ENCODE measurements at regions not wholly inside any gene's neighbourhood (a gene's known extent, or its start where the extent isn't known, plus 50 kb on each side); places are given as distances from the start of the nearest gene placed in this dataset.

GRCh38 chr9:17927616-17928015, 348.8 kb downstream of the SH3GL2 start:
- TF ChIP-seq CTCF (conservative IDR thresholded peaks at IDR 0.05; ENCODE audit: low read depth, low read length) (no peak), MAZ (IDR thresholded peaks at IDR 0.05; ENCODE audit: borderline replicate concordance, low read depth, low read length) (no peak), USF2 (IDR thresholded peaks at IDR 0.05; ENCODE audit: low read depth, low read length) (no peak), BHLHE40 (IDR thresholded peaks at IDR 0.05; ENCODE audit: low read depth, low read length) (no peak), POLR2A (IDR thresholded peaks at IDR 0.05; ENCODE audit: low read depth, low read length) (no peak), RFX5 (IDR thresholded peaks at IDR 0.05; ENCODE audit: low read depth, low read length) (no peak), RAD21 (IDR thresholded peaks at IDR 0.05; ENCODE audit: low read length) (no peak), ELK1 (IDR thresholded peaks at IDR 0.05; ENCODE audit: borderline replicate concordance, low read depth, low read length) (no peak), MAFK (IDR thresholded peaks at IDR 0.05; ENCODE audit: low read depth, low read length) (no peak), RCOR1 (IDR thresholded peaks at IDR 0.05; ENCODE audit: insufficient replicate concordance, low read length) (no peak), CHD1 (IDR thresholded peaks at IDR 0.05; ENCODE audit: low read depth, low read length) (no peak), FOS (IDR thresholded peaks at IDR 0.05; ENCODE audit: low read depth, low read length) (no peak)
